HG02884 (cell line): ENCODE measurements at regions not wholly inside any gene's neighbourhood (a gene's known extent, or its start where the extent isn't known, plus 50 kb on each side); places are given as distances from the start of the nearest gene placed in this dataset.

Experiments
- ATAC-seq: cut with Tn5 transposase; IDR thresholded peaks from one replicate; pipeline ENCODE4 v1.9.1; 2021; ENCODE audit warnings: mild to moderate bottlenecking, moderate library complexity; ENCODE audit not compliant: unreplicated experiment

GRCh38 chr5:129399069-129399468 lies 61.0 kb upstream of the ADAMTS19 start:
- ATAC-seq = no peak

DNA sequence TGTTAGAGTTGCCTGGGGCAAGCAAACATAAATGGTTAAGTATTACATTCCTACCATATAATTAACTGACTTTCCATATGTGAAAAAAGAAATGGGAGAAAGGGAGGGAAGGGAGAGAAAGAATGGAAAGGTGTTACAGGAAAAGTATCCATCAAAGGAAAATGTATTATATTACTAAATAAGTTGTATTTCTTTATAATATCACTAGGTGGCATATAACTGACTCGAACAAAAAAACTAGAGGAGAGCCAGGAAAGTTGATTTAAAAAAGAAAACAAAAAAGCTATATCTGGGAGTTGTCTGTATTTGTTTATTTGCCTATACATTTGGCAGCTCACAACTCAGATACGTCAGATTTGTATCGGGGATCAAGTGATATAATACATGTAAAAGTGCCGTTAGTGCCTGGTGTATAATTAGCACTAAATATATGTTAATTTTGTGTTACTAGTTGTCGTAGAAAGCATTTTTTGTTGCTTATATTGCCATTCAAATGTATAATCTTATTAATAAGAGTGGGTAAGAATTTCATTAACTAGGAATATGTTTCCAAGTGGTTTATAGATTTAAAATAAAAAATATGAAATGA lies 59.6 kb upstream of the ADAMTS19 start:
- ATAC-seq = no peak

GRCh38 chr5:129405222-129405621 lies 54.9 kb upstream of the ADAMTS19 start:
- ATAC-seq = no peak

GRCh38 chr5:129406440-129406839 lies 53.7 kb upstream of the ADAMTS19 start:
- ATAC-seq = no peak
